ENCODE measurements at regions not wholly inside any gene's neighbourhood (a gene's known extent, or its start where the extent isn't known, plus 50 kb on each side); places are given as distances from the start of the nearest gene placed in this dataset.

- Mint-ChIP-seq H3K27me3 (ENCODE audit: low read depth) (peaks cover 9% of the 10 kb centered on the region), H3K9me3 (ENCODE audit: low read depth) (no peaks in the 10 kb centered on the region), H3K27ac (ENCODE audit: unreplicated experiment) (no peak overlapping the region), H3K4me1 (ENCODE audit: low read depth) (peaks cover 6% of the 10 kb centered on the region), H3K36me3 (ENCODE audit: low read depth) (no peaks in the 10 kb centered on the region), H3K4me3 (ENCODE audit: unreplicated experiment) (no peak overlapping the region)
- TF ChIP-seq CTCF (IDR thresholded peaks at IDR 0.05): no peak
- DNase-seq (ENCODE audit: low spot score): no peak
Observed at GRCh38 chr5:21680196-21680595, 1172.9 kb downstream of the CDH12 start.

- peaks cover 6% of the 10 kb centered on the region for H3K4me1 Mint-ChIP-seq (ENCODE audit: low read depth)
- DNase-seq (ENCODE audit: low spot score): no peak
- TF ChIP-seq CTCF (IDR thresholded peaks at IDR 0.05): no peak
- no peaks in the 10 kb centered on the region for H3K9me3 Mint-ChIP-seq (ENCODE audit: low read depth)
- no peak overlapping the region for H3K4me3 Mint-ChIP-seq (ENCODE audit: unreplicated experiment)
- H3K27ac Mint-ChIP-seq (ENCODE audit: unreplicated experiment): no peak overlapping the region
- peaks cover 7% of the 10 kb centered on the region for H3K27me3 Mint-ChIP-seq (ENCODE audit: low read depth)
- H3K36me3 Mint-ChIP-seq (ENCODE audit: low read depth): no peaks in the 10 kb centered on the region
Observed at GRCh38 chr5:21678526-21678925, 1174.6 kb downstream of the CDH12 start.

GRCh38 chr5:21672911-21673310 lies 1180.2 kb downstream of the CDH12 start:
- no peaks in the 10 kb centered on the region for H3K9me3 Mint-ChIP-seq (ENCODE audit: low read depth)
- TF ChIP-seq CTCF (IDR thresholded peaks at IDR 0.05): no peak
- no peak overlapping the region for H3K27ac Mint-ChIP-seq (ENCODE audit: unreplicated experiment)
- peaks cover 18% of the 10 kb centered on the region for H3K27me3 Mint-ChIP-seq (ENCODE audit: low read depth)
- H3K36me3 Mint-ChIP-seq (ENCODE audit: low read depth): no peaks in the 10 kb centered on the region
- DNase-seq (ENCODE audit: low spot score): no peak
- no peak overlapping the region for H3K4me3 Mint-ChIP-seq (ENCODE audit: unreplicated experiment)
- no peaks in the 10 kb centered on the region for H3K4me1 Mint-ChIP-seq (ENCODE audit: low read depth)

GRCh38 chr5:21672360-21672759 lies 1180.8 kb downstream of the CDH12 start:
- peaks cover 17% of the 10 kb centered on the region for H3K27me3 Mint-ChIP-seq (ENCODE audit: low read depth)
- no peaks in the 10 kb centered on the region for H3K9me3 Mint-ChIP-seq (ENCODE audit: low read depth)
- no peak for TF ChIP-seq CTCF (IDR thresholded peaks at IDR 0.05)
- no peaks in the 10 kb centered on the region for H3K36me3 Mint-ChIP-seq (ENCODE audit: low read depth)
- no peak overlapping the region for H3K4me3 Mint-ChIP-seq (ENCODE audit: unreplicated experiment)
- DNase-seq (ENCODE audit: low spot score): no peak
- no peaks in the 10 kb centered on the region for H3K4me1 Mint-ChIP-seq (ENCODE audit: low read depth)
- no peak overlapping the region for H3K27ac Mint-ChIP-seq (ENCODE audit: unreplicated experiment)

- peaks cover 5% of the 10 kb centered on the region for H3K27me3 Mint-ChIP-seq (ENCODE audit: low read depth)
- peaks cover 9% of the 10 kb centered on the region for H3K9me3 Mint-ChIP-seq (ENCODE audit: low read depth)
- no peaks in the 10 kb centered on the region for H3K4me1 Mint-ChIP-seq (ENCODE audit: low read depth)
- no peak for TF ChIP-seq CTCF (IDR thresholded peaks at IDR 0.05)
- H3K4me3 Mint-ChIP-seq (ENCODE audit: unreplicated experiment): no peak overlapping the region
- H3K27ac Mint-ChIP-seq (ENCODE audit: unreplicated experiment): no peak overlapping the region
- DNase-seq (ENCODE audit: low spot score): no peak
- H3K36me3 Mint-ChIP-seq (ENCODE audit: low read depth): no peaks in the 10 kb centered on the region
Observed at GRCh38 chr5:21665524-21665923, 1187.6 kb downstream of the CDH12 start.

Data from chondrocyte (in vitro differentiated cells).